HEK293 (cell line): ENCODE measurements at regions not wholly inside any gene's neighbourhood (a gene's known extent, or its start where the extent isn't known, plus 50 kb on each side); places are given as distances from the start of the nearest gene placed in this dataset.

Experiments used
- CTCF ChIA-PET: fragments of 350-600 bp; formaldehyde crosslinking; extraction: SDS; loops from one replicate; lab custom pipeline; 2021; ENCODE audit warnings: antibody characterized with exemption; lab: Yijun Ruan, JAX
- POLR2A ChIA-PET: fragments of 300-600 bp; formaldehyde crosslinking; extraction: SDS; loops from one replicate; lab custom pipeline; 2020; ENCODE audit warnings: antibody characterized with exemption, inconsistent platforms; lab: Yijun Ruan, JAX
- H3K27ac ChIP-seq: fragments of 200-500 bp; sonication (Bioruptor generic); 2 replicates; pipeline ENCODE4 v1.5.1; 2014; ENCODE audit warnings: low read depth, low read length, control low read depth, inconsistent platforms; ENCODE audit errors: extremely low read depth
- H3K36me3 ChIP-seq, 2 experiments: fragments of 200-500 bp in 1 of 2; sonication (Bioruptor generic) in 1 of 2; 1 replicate in 1 of 2; 2 replicates in 1 of 2; pipeline ENCODE4 v1.5.1; 2014 to 2017; ENCODE audit warnings: inconsistent platforms in 2 of 2, low read length in 2 of 2; ENCODE audit not compliant: control insufficient read depth in 2 of 2, insufficient read depth in 1 of 2
- H3K4me1 ChIP-seq: fragments of 200-500 bp; sonication (Bioruptor generic); 2 replicates; pipeline ENCODE4 v1.5.1; 2014; ENCODE audit warnings: mild to moderate bottlenecking, low read length, inconsistent platforms; ENCODE audit not compliant: control insufficient read depth, insufficient read depth
- H3K4me3 ChIP-seq: 2 replicates; pipeline ENCODE4 v1.5.1; 2011; ENCODE audit warnings: low read depth, mild to moderate bottlenecking, control low read depth, low read length, moderate library complexity
- H3K9me3 ChIP-seq: fragments of 200-500 bp; sonication (Bioruptor generic); 2 replicates; pipeline ENCODE4 v1.5.1; 2014; ENCODE audit warnings: low read depth, low read length, inconsistent platforms; ENCODE audit not compliant: control insufficient read depth, insufficient read depth
- TCF7L2 ChIP-seq: IDR thresholded peaks from 2 replicates; pipeline ENCODE4 v1.6.1; 2011; ENCODE audit warnings: low read depth, mild to moderate bottlenecking, inconsistent platforms, low read length, moderate library complexity, borderline replicate concordance
- WT1 ChIP-seq: fragments of 450-650 bp; formaldehyde crosslinking; IDR thresholded peaks from 2 replicates; pipeline ENCODE4 v1.5.1; 2016; ENCODE audit warnings: missing biosample characterization, missing genetic modification characterization
- ZIC2 ChIP-seq: fragments of 450-650 bp; formaldehyde crosslinking; IDR thresholded peaks from 2 replicates; pipeline ENCODE4 v1.5.1; 2016; ENCODE audit warnings: missing biosample characterization, missing genetic modification characterization
- ZNF133 ChIP-seq: fragments of 450-650 bp; formaldehyde crosslinking; IDR thresholded peaks from 2 replicates; pipeline ENCODE4 v1.5.1; 2016; ENCODE audit warnings: missing biosample characterization, missing genetic modification characterization
- ZNF175 ChIP-seq: fragments of 450-650 bp; formaldehyde crosslinking; IDR thresholded peaks from 2 replicates; pipeline ENCODE4 v1.5.1; 2016; ENCODE audit warnings: missing biosample characterization, missing genetic modification characterization
- ZNF2 ChIP-seq: fragments of 450-650 bp; formaldehyde crosslinking; IDR thresholded peaks from 2 replicates; pipeline ENCODE4 v1.5.1; 2016; ENCODE audit warnings: missing biosample characterization, missing genetic modification characterization
- ZNF324 ChIP-seq: fragments of 450-650 bp; formaldehyde crosslinking; IDR thresholded peaks from 2 replicates; pipeline ENCODE4 v1.5.1; 2016; ENCODE audit warnings: missing biosample characterization, missing genetic modification characterization
- ZNF548 ChIP-seq: fragments of 450-650 bp; formaldehyde crosslinking; IDR thresholded peaks from 2 replicates; pipeline ENCODE4 v1.5.1; 2016; ENCODE audit warnings: missing biosample characterization, missing genetic modification characterization
- ZNF561 ChIP-seq: fragments of 450-650 bp; IDR thresholded peaks from 2 replicates; pipeline ENCODE4 v1.5.1; 2018; ENCODE audit warnings: missing biosample characterization, missing genetic modification characterization, borderline replicate concordance
- ZNF610 ChIP-seq: fragments of 450-650 bp; formaldehyde crosslinking; IDR thresholded peaks from 2 replicates; pipeline ENCODE4 v1.5.1; 2016; ENCODE audit warnings: missing biosample characterization, missing genetic modification characterization, borderline replicate concordance
- ZNF747 ChIP-seq: fragments of 450-650 bp; formaldehyde crosslinking; IDR thresholded peaks from 2 replicates; pipeline ENCODE4 v1.5.1; 2016; ENCODE audit warnings: missing biosample characterization, missing genetic modification characterization
- ZNF76 ChIP-seq: fragments of 450-650 bp; formaldehyde crosslinking; IDR thresholded peaks from 2 replicates; pipeline ENCODE4; 2016; ENCODE audit warnings: low read depth, missing biosample characterization, missing genetic modification characterization, borderline replicate concordance
- TF ChIP-seq, protein P1 (sequence below): fragments of 450-650 bp; formaldehyde crosslinking; IDR thresholded peaks from 2 replicates; pipeline ENCODE4 v1.5.1; 2016; ENCODE audit warnings: missing biosample characterization, missing genetic modification characterization
- TF ChIP-seq, protein P2 (sequence below): fragments of 450-650 bp; formaldehyde crosslinking; IDR thresholded peaks from 2 replicates; pipeline ENCODE4 v1.5.1; 2016; ENCODE audit warnings: missing biosample characterization, missing genetic modification characterization
- TF ChIP-seq, protein P3 (sequence below): fragments of 450-650 bp; formaldehyde crosslinking; IDR thresholded peaks from 2 replicates; pipeline ENCODE4 v1.5.1; 2016; ENCODE audit warnings: missing biosample characterization, missing genetic modification characterization, borderline replicate concordance

DNA sequence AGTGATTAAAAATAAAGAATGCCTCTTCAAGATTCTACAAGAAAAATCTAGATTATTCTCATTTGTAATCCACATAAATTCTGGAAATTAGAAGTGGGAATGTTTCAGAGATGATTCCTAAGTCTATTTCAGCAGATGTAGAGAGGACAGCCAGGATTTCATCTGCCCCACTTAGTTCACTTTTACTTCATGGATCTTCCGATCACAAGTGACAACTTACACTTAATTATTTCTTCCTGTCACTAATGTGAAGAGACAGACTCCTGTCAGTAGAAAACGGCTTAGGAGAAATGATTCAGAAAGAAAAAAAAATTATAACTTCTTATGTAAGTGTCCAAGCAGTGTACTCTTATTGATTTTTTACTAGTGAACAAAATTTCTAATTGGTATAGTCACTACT, 368.2 kb upstream of the SMIM30 start (continued):
- TF ChIP-seq, protein P1, sequence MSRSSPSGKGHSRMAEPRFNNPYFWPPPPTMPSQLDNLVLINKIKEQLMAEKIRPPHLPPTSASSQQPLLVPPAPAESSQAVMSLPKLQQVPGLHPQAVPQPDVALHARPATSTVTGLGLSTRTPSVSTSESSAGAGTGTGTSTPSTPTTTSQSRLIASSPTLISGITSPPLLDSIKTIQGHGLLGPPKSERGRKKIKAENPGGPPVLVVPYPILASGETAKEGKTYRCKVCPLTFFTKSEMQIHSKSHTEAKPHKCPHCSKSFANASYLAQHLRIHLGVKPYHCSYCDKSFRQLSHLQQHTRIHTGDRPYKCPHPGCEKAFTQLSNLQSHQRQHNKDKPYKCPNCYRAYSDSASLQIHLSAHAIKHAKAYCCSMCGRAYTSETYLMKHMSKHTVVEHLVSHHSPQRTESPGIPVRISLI (tag by site-specific recombination), result no peak
- TF ChIP-seq ZNF747 (tag by site-specific recombination), result no peak
- TF ChIP-seq, protein P2, sequence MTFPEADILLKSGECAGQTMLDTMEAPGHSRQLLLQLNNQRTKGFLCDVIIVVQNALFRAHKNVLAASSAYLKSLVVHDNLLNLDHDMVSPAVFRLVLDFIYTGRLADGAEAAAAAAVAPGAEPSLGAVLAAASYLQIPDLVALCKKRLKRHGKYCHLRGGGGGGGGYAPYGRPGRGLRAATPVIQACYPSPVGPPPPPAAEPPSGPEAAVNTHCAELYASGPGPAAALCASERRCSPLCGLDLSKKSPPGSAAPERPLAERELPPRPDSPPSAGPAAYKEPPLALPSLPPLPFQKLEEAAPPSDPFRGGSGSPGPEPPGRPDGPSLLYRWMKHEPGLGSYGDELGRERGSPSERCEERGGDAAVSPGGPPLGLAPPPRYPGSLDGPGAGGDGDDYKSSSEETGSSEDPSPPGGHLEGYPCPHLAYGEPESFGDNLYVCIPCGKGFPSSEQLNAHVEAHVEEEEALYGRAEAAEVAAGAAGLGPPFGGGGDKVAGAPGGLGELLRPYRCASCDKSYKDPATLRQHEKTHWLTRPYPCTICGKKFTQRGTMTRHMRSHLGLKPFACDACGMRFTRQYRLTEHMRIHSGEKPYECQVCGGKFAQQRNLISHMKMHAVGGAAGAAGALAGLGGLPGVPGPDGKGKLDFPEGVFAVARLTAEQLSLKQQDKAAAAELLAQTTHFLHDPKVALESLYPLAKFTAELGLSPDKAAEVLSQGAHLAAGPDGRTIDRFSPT, result no peak

DNA sequence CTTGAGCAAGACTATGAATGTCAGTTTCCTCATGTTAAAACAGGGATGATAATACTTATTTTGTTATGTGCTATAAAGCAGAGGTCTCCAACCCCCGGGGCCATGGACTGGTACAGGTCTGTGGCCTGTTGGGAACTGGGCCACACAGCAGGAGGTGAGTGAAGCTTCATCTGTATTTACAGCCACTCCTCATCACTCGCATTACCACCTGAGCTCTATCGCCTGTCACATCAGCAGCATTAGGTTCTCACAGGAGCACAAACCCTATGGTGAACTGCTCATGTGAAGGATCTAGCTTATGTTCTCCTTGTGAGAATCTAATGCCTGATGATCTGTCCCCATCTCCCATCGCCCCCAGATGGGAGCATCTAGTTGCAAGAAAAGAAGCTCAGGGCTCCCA, 365.3 kb upstream of the SMIM30 start:
- no peaks in the 10 kb centered on the region for H3K9me3 ChIP-seq
- CTCF ChIA-PET, result no interaction called here
- H3K27ac ChIP-seq, result no peak overlapping the region
- H3K36me3 ChIP-seq, result no peaks in the 10 kb centered on the region
- no peaks in the 10 kb centered on the region for H3K4me1 ChIP-seq
- TF ChIP-seq WT1 (tag by site-specific recombination) (no peak), ZNF2 (tag by site-specific recombination) (no peak), ZNF610 (tag by site-specific recombination) (peak; percentile 94), ZNF175 (tag by site-specific recombination) (no peak)
- TF ChIP-seq, protein P3, sequence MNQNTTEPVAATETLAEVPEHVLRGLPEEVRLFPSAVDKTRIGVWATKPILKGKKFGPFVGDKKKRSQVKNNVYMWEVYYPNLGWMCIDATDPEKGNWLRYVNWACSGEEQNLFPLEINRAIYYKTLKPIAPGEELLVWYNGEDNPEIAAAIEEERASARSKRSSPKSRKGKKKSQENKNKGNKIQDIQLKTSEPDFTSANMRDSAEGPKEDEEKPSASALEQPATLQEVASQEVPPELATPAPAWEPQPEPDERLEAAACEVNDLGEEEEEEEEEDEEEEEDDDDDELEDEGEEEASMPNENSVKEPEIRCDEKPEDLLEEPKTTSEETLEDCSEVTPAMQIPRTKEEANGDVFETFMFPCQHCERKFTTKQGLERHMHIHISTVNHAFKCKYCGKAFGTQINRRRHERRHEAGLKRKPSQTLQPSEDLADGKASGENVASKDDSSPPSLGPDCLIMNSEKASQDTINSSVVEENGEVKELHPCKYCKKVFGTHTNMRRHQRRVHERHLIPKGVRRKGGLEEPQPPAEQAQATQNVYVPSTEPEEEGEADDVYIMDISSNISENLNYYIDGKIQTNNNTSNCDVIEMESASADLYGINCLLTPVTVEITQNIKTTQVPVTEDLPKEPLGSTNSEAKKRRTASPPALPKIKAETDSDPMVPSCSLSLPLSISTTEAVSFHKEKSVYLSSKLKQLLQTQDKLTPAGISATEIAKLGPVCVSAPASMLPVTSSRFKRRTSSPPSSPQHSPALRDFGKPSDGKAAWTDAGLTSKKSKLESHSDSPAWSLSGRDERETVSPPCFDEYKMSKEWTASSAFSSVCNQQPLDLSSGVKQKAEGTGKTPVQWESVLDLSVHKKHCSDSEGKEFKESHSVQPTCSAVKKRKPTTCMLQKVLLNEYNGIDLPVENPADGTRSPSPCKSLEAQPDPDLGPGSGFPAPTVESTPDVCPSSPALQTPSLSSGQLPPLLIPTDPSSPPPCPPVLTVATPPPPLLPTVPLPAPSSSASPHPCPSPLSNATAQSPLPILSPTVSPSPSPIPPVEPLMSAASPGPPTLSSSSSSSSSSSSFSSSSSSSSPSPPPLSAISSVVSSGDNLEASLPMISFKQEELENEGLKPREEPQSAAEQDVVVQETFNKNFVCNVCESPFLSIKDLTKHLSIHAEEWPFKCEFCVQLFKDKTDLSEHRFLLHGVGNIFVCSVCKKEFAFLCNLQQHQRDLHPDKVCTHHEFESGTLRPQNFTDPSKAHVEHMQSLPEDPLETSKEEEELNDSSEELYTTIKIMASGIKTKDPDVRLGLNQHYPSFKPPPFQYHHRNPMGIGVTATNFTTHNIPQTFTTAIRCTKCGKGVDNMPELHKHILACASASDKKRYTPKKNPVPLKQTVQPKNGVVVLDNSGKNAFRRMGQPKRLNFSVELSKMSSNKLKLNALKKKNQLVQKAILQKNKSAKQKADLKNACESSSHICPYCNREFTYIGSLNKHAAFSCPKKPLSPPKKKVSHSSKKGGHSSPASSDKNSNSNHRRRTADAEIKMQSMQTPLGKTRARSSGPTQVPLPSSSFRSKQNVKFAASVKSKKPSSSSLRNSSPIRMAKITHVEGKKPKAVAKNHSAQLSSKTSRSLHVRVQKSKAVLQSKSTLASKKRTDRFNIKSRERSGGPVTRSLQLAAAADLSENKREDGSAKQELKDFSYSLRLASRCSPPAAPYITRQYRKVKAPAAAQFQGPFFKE, result no peak
- TF ChIP-seq, all 188 proteins: peak for 1
- no peak overlapping the region for H3K4me3 ChIP-seq
- POLR2A ChIA-PET, result no interaction called here

DNA sequence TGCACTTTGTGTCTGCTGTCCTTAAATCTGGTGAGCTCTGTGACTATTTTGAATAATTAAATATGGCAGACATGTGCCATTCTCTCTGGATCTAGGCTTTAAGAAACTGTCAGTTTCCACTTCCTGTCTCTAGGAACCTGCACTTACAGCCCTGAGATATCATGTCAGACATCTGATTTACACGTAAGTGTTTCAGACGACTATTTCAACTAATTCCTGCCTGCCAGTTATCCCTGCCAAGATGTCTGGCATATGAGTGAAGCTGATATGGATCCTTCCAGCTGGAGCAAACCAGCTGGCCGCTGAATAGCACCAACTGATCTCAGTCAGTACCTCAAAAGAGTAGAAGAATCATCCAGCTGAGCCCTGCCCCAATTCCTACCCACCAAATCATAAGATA, 362.2 kb upstream of the SMIM30 start:
- CTCF ChIA-PET, result no interaction called here
- POLR2A ChIA-PET, result no interaction called here
- Histone ChIP-seq H3K9me3 (no peaks in the 10 kb centered on the region), H3K36me3 (no peaks in the 10 kb centered on the region), H3K4me3 (no peak overlapping the region), H3K27ac (no peak overlapping the region), H3K4me1 (no peaks in the 10 kb centered on the region)
- TF ChIP-seq ZIC2 (tag by site-specific recombination), result no peak
- no peak for TF ChIP-seq ZNF561 (tag by site-specific recombination)
- TF ChIP-seq ZNF324 (tag by site-specific recombination), result no peak
- no peak for TF ChIP-seq TCF7L2
- no peak for TF ChIP-seq ZNF76 (tag by site-specific recombination)
- TF ChIP-seq ZNF548, result no peak
- TF ChIP-seq ZNF133 (tag by site-specific recombination), result no peak
